22Rv1 (cell line): ENCODE measurements at regions not wholly inside any gene's neighbourhood (a gene's known extent, or its start where the extent isn't known, plus 50 kb on each side); places are given as distances from the start of the nearest gene placed in this dataset.

Experiments used
- ZFX ChIP-seq: fragments of 450-650 bp; IDR thresholded peaks from 2 replicates; pipeline ENCODE4 v1.6.1; 2017; ENCODE audit warnings: antibody characterized with exemption, borderline replicate concordance
- TF ChIP-seq, protein P1 (sequence below): fragments of 450-650 bp; IDR thresholded peaks from 2 replicates; pipeline ENCODE4 v1.5.1; 2017; ENCODE audit warnings: mild to moderate bottlenecking

GRCh38 chr6:169155481-169155880, 98.2 kb downstream of the THBS2 start:
- TF ChIP-seq, protein P1, sequence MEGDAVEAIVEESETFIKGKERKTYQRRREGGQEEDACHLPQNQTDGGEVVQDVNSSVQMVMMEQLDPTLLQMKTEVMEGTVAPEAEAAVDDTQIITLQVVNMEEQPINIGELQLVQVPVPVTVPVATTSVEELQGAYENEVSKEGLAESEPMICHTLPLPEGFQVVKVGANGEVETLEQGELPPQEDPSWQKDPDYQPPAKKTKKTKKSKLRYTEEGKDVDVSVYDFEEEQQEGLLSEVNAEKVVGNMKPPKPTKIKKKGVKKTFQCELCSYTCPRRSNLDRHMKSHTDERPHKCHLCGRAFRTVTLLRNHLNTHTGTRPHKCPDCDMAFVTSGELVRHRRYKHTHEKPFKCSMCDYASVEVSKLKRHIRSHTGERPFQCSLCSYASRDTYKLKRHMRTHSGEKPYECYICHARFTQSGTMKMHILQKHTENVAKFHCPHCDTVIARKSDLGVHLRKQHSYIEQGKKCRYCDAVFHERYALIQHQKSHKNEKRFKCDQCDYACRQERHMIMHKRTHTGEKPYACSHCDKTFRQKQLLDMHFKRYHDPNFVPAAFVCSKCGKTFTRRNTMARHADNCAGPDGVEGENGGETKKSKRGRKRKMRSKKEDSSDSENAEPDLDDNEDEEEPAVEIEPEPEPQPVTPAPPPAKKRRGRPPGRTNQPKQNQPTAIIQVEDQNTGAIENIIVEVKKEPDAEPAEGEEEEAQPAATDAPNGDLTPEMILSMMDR, result no peak
- no peak for TF ChIP-seq ZFX
